HCT116 (cell line): ENCODE measurements at regions not wholly inside any gene's neighbourhood (a gene's known extent, or its start where the extent isn't known, plus 50 kb on each side); places are given as distances from the start of the nearest gene placed in this dataset.

Experiments
- ATAC-seq: fragments of 200-7000 bp; cut with Tn5 transposase; 2 replicates; pipeline ENCODE4 v1.9.1; 2020; ENCODE audit warnings: mild to moderate bottlenecking, moderate library complexity
- BruUV-seq: library from RNA; stranded (reverse); fragments of 400-500 nt; replicated peaks from 2 replicates; lab custom pipeline; 2021; lab: Mats Ljungman, UMichigan
- CTCF ChIA-PET: fragments of 300-600 bp; sonication (Branson Sonifier 250); formaldehyde crosslinking; loops from one replicate; lab custom pipeline; 2021; ENCODE audit warnings: antibody characterized with exemption; lab: Charles Lee
- POLR2A ChIA-PET: fragments of 300-600, 350-600 bp; sonication (Branson Sonifier 250); formaldehyde crosslinking; loops from one replicate; lab custom pipeline; 2021; ENCODE audit warnings: antibody characterized with exemption; lab: Charles Lee
- RAD21 ChIA-PET, 2 experiments: fragments of 300-600 bp; sonication (Branson Sonifier 250); formaldehyde crosslinking; loops; one replicate each; lab custom pipeline; 2023; ENCODE audit warnings: low total read pairs in 2 of 2; ENCODE audit not compliant: uncharacterized antibody in 2 of 2, unreplicated experiment in 2 of 2, low non-redundant PET in 1 of 2; lab: Charles Lee
- DNase-seq: peaks from one replicate; pipeline ENCODE4 v3.0.0-alpha.2; 2010; ENCODE audit warnings: low read depth, low spot score
- H2AFZ ChIP-seq: fragments of 200-600 bp; shearing (Covaris generic), sonication (generic); 2 replicates; pipeline ENCODE4 v1.6.1; 2017; ENCODE audit warnings: low read depth, mixed run types, mixed read lengths, antibody characterized with exemption, low read length; ENCODE audit not compliant: poor library complexity, severe bottlenecking
- H3K27ac ChIP-seq: 2 replicates; pipeline ENCODE4 v1.5.1; 2012; ENCODE audit warnings: low read depth, low read length
- H3K27me3 ChIP-seq: fragments of 200-600 bp; sonication (generic); 2 replicates; pipeline ENCODE4 v1.6.1; 2016; ENCODE audit warnings: mixed run types, low read length, mixed read lengths; ENCODE audit not compliant: insufficient read depth
- H3K36me3 ChIP-seq, 2 experiments: fragments of 200-500 bp in 1 of 2; fragments of 200-600 bp in 1 of 2; sonication (Bioruptor generic) in 1 of 2; sonication (generic) in 1 of 2; 2 replicates each; pipeline versions ENCODE4 v1.5.1 to v1.6.1; 2014 to 2016; ENCODE audit warnings: low read length in 2 of 2, inconsistent platforms in 1 of 2, mixed read lengths in 1 of 2, mixed run types in 1 of 2; ENCODE audit not compliant: insufficient read depth in 2 of 2, control insufficient read depth in 1 of 2
- H3K4me1 ChIP-seq, 2 experiments: fragments of 200-600 bp in 1 of 2; sonication (generic) in 1 of 2; 2 replicates each; pipeline versions ENCODE4 v1.5.1 to v1.6.1; 2012 to 2017; ENCODE audit warnings: low read length in 2 of 2, inconsistent platforms in 1 of 2, mild to moderate bottlenecking in 1 of 2, mixed read lengths in 1 of 2, mixed run types in 1 of 2, moderate library complexity in 1 of 2; ENCODE audit not compliant: insufficient read depth in 2 of 2, control insufficient read depth in 1 of 2
- H3K4me2 ChIP-seq: fragments of 200-600 bp; sonication (generic); 2 replicates; pipeline ENCODE4 v1.6.1; 2017; ENCODE audit warnings: mixed run types, low read length, mixed read lengths
- H3K4me3 ChIP-seq, 2 experiments: fragments of 200-600 bp in 1 of 2; sonication (generic) in 1 of 2; replicated peaks in 1 of 2; 2 replicates each; pipeline ENCODE4 v1.5.1; 2011 to 2016; ENCODE audit warnings: low read length in 2 of 2, control low read depth in 1 of 2, low read depth in 1 of 2, mild to moderate bottlenecking in 1 of 2, mixed read lengths in 1 of 2, mixed run types in 1 of 2
- H3K79me2 ChIP-seq: fragments of 200-600 bp; sonication (generic); 2 replicates; pipeline ENCODE4 v1.6.1; 2017; ENCODE audit warnings: mild to moderate bottlenecking, mixed run types, low read length, moderate library complexity, mixed read lengths; ENCODE audit not compliant: insufficient read depth
- H3K9ac ChIP-seq: fragments of 200-600 bp; sonication (generic); 2 replicates; pipeline ENCODE4 v1.6.1; 2016; ENCODE audit warnings: low read length, mixed read lengths
- H3K9me2 ChIP-seq: fragments of 200-600 bp; sonication (generic), shearing (Covaris generic); 2 replicates; pipeline ENCODE4 v1.6.1; 2017; ENCODE audit warnings: mixed run types, mild to moderate bottlenecking, moderate library complexity; ENCODE audit not compliant: insufficient read depth
- H3K9me3 ChIP-seq, 2 experiments: fragments of 200-500 bp in 1 of 2; fragments of 200-600 bp in 1 of 2; sonication (Bioruptor generic) in 1 of 2; sonication (generic) in 1 of 2; 2 replicates each; pipeline ENCODE4 v1.6.1; 2014 to 2017; ENCODE audit warnings: low read length in 2 of 2, mixed read lengths in 2 of 2, inconsistent platforms in 1 of 2, low read depth in 1 of 2, mild to moderate bottlenecking in 1 of 2, mixed run types in 1 of 2, moderate library complexity in 1 of 2; ENCODE audit not compliant: control insufficient read depth in 1 of 2, insufficient read depth in 1 of 2
- H4K20me1 ChIP-seq: fragments of 200-600 bp; sonication (generic), shearing (Covaris generic); 2 replicates; pipeline ENCODE4 v1.6.1; 2017; ENCODE audit warnings: mixed run types, mild to moderate bottlenecking, moderate library complexity; ENCODE audit not compliant: insufficient read depth
- CTCF ChIP-seq, 3 experiments: fragments of 200-600 bp in 1 of 3; sonication (generic) in 1 of 3; IDR thresholded peaks in 2 of 3; conservative IDR thresholded peaks in 1 of 3; 2 replicates each; pipeline ENCODE4 v1.5.1; 2012 to 2017; ENCODE audit warnings: low read depth in 2 of 3, low read length in 2 of 3, antibody characterized with exemption in 1 of 3, borderline replicate concordance in 1 of 3, control low read depth in 1 of 3, mild to moderate bottlenecking in 1 of 3, mixed read lengths in 1 of 3, mixed run types in 1 of 3, moderate library complexity in 1 of 3; ENCODE audit not compliant: insufficient read depth in 1 of 3
- EGR1 ChIP-seq: IDR thresholded peaks from 2 replicates; pipeline ENCODE4 v1.6.1; 2012; ENCODE audit warnings: low read depth
- EZH2 ChIP-seq: fragments of 200-600 bp; sonication (generic); IDR thresholded peaks from 2 replicates; pipeline ENCODE4 v1.6.1; 2017; ENCODE audit warnings: antibody characterized with exemption, mixed run types
- POLR2AphosphoS5 ChIP-seq: IDR thresholded peaks from 2 replicates; pipeline ENCODE4 v1.6.1; 2011; ENCODE audit warnings: mild to moderate bottlenecking, low read depth, low read length, moderate library complexity
- SIN3A ChIP-seq: IDR thresholded peaks from 2 replicates; pipeline ENCODE4 v1.6.1; 2012; ENCODE audit warnings: low read depth
- SRF ChIP-seq: IDR thresholded peaks from 2 replicates; pipeline ENCODE4 v1.6.1; 2012; ENCODE audit warnings: low read depth
- YY1 ChIP-seq: IDR thresholded peaks from 2 replicates; pipeline ENCODE4 v1.6.1; 2011; ENCODE audit warnings: low read length, low read depth, moderate library complexity, mild to moderate bottlenecking; ENCODE audit not compliant: insufficient replicate concordance; ENCODE audit errors: extremely low read depth
- ZFX ChIP-seq: fragments of 450-650 bp; IDR thresholded peaks from 2 replicates; pipeline ENCODE4 v1.6.1; 2017
- intact Hi-C: fragments of 100-400 bp; cut with micrococcal nuclease; formaldehyde crosslinking; loops from 2 replicates; pipeline ENCODE4 v1.10.0; 2022

- ATAC-seq = no peak
- Histone ChIP-seq H3K9ac (no peak overlapping the region), H3K4me3 (no peak overlapping the region), H3K9me3 (no peaks in the 10 kb centered on the region), H3K9me2 (no peaks in the 10 kb centered on the region), H3K27me3 (no peaks in the 10 kb centered on the region), H3K36me3 (no peaks in the 10 kb centered on the region), H3K27ac (no peak overlapping the region), H3K4me1 (no peaks in the 10 kb centered on the region), H2AFZ (no peak overlapping the region), H3K4me2 (no peak overlapping the region), H3K79me2 (no peaks in the 10 kb centered on the region), H4K20me1 (no peaks in the 10 kb centered on the region)
- BruUV-seq = no TSS peak
- RAD21 ChIA-PET = no interaction called here
- intact Hi-C loops = no loop called here
- no peak for DNase-seq
- TF ChIP-seq SRF (no peak), ZFX (no peak), POLR2AphosphoS5 (no peak)
- POLR2A ChIA-PET = no interaction called here
- CTCF ChIA-PET = no interaction called here
Measured at GRCh38 chr2:35963824-35964223, 391.8 kb upstream of the CRIM1 start.

- POLR2A ChIA-PET = no interaction called here
- no TSS peak for BruUV-seq
Measured at GRCh38 chr2:35963357-35963756, 392.2 kb upstream of the CRIM1 start.

More at GRCh38 chr2:35963357-35963756, 392.2 kb upstream of the CRIM1 start:
- no peak overlapping the region for H3K4me3 ChIP-seq
- RAD21 ChIA-PET = no interaction called here
- H3K9ac ChIP-seq = no peak overlapping the region
- H3K9me2 ChIP-seq = no peaks in the 10 kb centered on the region
- intact Hi-C loops = no loop called here
- TF ChIP-seq CTCF (IDR thresholded peaks at IDR 0.05 in 2 of 3, conservative IDR thresholded peaks at IDR 0.05 in 1 of 3; ENCODE audit: borderline replicate concordance in 1 of 3, insufficient read depth in 1 of 3, low read depth in 2 of 3, low read length in 2 of 3) (no peak), EZH2 (no peak), EGR1 (no peak), YY1 (no peak), SIN3A (no peak)
- no peaks in the 10 kb centered on the region for H3K4me1 ChIP-seq
- H2AFZ ChIP-seq = no peak overlapping the region
- H3K36me3 ChIP-seq = no peaks in the 10 kb centered on the region
- no peaks in the 10 kb centered on the region for H4K20me1 ChIP-seq
- ATAC-seq (no peak), DNase-seq (no peak)
- H3K27ac ChIP-seq = no peak overlapping the region
- no peaks in the 10 kb centered on the region for H3K79me2 ChIP-seq
- H3K9me3 ChIP-seq = no peaks in the 10 kb centered on the region
- no peak overlapping the region for H3K4me2 ChIP-seq
- CTCF ChIA-PET = no interaction called here
- H3K27me3 ChIP-seq = no peaks in the 10 kb centered on the region
